ENCODE measurements at regions not wholly inside any gene's neighbourhood (a gene's known extent, or its start where the extent isn't known, plus 50 kb on each side); places are given as distances from the start of the nearest gene placed in this dataset.

DNA sequence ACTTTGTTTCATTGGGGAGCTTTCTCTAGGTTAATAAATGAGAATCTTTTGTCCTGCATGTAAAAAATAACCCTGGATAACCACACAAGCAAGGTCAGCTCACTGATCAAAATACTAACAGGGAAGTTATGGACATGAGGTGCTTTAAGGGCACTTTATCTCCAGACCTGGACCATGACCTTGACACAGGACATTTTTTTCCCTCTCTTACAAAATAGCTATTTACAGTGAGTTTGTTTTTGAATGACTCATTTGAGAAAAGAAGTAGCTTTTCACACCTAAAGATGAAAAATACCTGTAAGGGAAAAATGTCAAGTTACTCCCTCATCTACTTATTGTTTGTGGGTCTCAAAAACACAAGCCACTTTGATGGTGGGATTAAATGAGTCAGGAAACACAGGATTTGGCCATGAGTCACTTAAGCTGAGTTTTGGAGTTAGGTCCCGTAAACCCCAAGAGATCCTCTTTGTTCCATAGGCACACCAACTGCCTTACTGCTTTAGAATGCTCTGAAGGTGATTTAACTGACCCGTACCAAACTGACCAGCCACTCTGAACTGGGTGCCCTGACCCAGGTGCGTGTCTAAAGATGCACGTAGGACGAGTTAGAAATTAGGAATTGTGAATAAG, 479.3 kb upstream of the NXPH2 start:
- DNase-seq: no peak

GRCh38 chr2:139241286-139241685, 461.1 kb upstream of the NXPH2 start:
- DNase-seq: no peak

DNA sequence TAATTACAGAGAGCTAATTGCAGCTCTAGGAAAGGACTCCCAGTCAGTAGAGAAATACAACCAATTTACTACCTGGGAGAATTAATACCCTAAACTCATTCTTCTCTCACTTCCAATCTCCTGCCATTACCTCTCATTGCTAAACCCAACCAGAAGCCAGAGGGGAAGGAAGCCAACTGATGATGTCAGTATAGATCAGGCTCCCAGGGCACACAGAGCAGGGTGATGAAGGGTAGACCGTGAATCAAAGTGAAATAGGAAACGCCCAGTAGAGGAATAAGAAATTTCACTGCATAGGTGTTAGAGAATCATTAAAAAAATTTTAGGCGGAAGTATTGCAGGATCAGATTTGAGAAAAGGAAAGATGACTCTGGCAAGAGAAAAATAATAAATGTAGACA, 456.8 kb upstream of the NXPH2 start:
- DNase-seq: no peak

- no peak for DNase-seq
Observed at GRCh38 chr2:139230881-139231280, 450.7 kb upstream of the NXPH2 start.

- no peak for DNase-seq
Observed at GRCh38 chr2:139228276-139228675, 448.1 kb upstream of the NXPH2 start.

DNA sequence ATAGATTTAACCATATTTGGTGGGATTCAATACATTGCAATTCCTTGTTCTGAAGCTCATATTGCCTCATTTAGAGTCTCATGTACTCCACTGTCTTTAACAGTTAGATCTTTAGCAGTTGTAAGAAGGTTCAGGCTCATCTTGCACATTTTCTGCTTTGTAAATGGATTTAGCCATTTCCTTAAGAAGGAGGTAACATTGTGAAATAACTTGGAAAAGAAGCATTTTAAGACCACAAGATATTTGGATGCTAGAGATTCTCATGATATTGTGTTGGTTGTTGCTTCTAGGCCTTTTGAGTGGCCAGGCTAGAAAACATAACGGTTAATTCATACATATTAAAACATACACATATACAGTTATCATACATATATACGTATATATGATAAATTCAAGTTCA, 445.8 kb upstream of the NXPH2 start:
- DNase-seq: no peak

DNA sequence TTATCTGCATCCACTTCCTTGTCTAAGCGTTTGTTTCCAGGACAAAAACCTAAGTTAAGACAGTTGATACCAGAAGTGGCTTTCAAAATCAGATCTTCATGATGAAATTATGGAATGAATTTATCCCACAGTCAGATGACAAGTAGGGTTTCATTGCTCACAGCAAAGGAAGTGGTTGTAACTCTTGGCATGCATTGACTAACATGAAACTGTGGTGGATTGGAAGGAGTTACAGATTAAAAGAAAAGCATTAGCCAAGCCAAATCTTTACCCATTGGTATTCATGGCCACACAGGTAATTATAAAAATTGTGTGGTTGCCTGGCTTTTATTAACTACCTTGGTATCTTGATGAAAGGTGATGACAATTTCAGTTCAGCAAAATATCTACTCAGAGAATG, 438.0 kb upstream of the NXPH2 start:
- no peak for DNase-seq

- no peak for DNase-seq
Observed at GRCh38 chr2:139217641-139218040, 437.5 kb upstream of the NXPH2 start.

- DNase-seq: no peak
Observed at GRCh38 chr2:139216435-139216834, 436.2 kb upstream of the NXPH2 start.

- no peak for DNase-seq
Observed at GRCh38 chr2:139214801-139215200, 434.6 kb upstream of the NXPH2 start.

- no peak for DNase-seq
Observed at GRCh38 chr2:139209586-139209985, 429.4 kb upstream of the NXPH2 start.

- no peak for DNase-seq
Observed at GRCh38 chr2:139201516-139201915, 421.3 kb upstream of the NXPH2 start.

GRCh38 chr2:139196754-139197153, 416.6 kb upstream of the NXPH2 start:
- DNase-seq: no peak

DNA sequence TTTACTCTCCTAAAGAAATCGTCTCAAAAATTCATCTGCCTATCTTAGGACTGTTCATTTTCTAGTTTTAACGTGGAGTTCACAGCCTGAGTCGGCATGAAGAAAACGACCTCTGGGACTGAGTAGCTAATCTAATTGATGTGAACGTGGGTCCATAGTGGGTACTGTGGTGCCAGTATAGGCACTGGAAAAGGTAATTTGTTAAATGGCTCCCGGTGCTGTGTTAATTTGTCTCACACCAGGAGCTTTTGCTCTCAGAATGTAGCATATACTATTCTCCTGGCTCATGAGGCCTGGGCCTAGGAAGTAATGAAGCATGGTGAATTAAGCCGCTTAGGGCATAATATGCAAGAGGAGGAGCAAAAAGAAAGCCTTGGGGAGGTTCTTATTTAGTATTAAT, 414.4 kb upstream of the NXPH2 start:
- no peak for DNase-seq

- no peak for DNase-seq
Observed at GRCh38 chr2:139177041-139177440, 396.9 kb upstream of the NXPH2 start.

DNA sequence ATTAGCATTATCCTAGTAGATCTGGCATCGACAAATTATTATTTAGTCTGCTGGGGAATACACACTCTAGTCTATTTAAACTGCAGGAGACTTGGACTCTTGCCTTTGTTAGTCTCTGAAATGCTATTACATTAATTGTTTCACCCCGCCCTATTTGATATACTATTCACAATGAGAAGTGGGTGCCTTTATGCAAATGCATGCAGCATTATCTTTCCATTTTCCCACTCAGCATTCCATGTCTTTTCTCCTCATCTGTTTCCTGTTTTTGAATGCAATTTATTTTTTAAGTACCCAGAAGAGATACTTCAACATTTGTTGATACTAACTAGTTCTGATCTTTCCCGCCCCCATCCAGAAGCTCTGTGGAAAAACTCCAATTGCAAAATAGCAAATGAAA, 395.3 kb upstream of the NXPH2 start:
- no peak for DNase-seq

DNA sequence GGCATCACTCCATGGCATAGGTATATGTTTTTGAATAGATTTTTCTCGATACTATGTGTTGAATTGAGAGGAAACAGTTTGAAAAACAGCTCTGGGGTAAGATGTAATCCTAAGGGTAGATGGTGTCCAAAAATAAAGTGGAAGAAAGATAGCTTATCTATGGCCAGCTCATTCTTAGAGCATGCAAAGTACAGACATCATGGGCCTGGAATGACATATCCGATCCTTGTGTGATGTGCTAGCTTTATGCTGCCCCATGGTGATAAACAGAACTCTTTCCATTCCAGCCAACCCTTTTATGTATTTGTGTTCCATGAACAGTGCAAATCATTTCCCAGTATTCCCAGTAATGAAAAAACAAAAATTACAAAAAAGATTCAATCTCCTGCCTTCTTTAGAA, 390.2 kb upstream of the NXPH2 start:
- DNase-seq: no peak

GRCh38 chr2:139165601-139166000, 385.4 kb upstream of the NXPH2 start:
- DNase-seq: no peak

DNA sequence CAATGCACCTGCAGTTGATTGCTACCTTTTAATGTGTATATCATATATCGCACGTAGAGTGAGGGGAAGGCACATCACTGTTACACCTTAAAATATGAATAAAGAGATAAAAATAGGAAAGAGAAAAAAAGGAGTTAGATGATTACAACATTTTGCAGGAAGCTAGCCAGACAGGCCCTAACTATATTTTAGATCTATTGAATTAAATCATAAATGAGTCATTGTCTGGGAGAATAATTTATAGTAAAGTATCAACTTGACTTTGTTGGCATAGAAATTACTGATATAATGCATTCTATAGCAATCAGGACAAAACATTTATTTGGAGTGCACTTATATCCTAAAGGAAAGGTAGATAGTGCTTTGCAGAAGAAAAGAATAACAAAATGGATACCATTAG, 384.9 kb upstream of the NXPH2 start:
- no peak for DNase-seq

DNA sequence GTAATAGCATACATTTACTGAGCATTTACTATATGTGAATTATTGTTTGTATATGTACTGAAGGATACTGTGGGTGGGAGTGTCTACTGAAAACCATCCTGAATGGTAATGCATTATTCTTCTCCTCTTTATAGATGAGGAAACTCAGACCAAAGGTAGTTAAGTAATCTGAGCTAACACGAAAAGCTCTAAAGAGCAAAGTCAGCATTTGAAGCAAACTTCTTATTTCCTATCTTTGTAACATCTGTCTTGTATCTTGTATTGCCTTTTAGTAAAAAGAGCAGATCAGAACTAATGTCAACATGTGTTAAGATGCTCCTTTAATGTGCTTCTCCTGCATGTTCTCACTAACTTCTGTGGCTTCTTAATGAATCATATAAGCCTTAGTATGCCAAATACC, 382.8 kb upstream of the NXPH2 start:
- no peak for DNase-seq

DNA sequence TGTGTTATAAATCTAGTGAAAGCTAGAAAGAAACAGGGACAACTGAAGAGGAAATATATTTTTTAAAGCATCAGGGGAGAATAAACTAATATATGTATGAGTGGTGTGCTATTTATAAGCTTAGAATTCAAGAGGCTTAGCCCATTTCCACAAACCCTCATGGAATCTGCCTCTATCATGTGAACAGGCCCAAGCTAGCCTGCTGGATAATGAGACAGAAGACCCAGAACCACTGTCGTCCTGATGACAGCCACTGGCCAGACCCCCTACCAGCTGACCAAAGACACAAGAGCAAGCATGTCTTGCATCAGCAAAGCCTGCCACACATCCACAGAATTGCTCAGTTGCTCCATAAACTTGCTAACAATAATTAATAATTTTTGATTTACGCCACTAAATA, 382.3 kb upstream of the NXPH2 start:
- no peak for DNase-seq

GRCh38 chr2:139160836-139161235, 380.6 kb upstream of the NXPH2 start:
- DNase-seq: no peak

GRCh38 chr2:139159177-139159576, 379.0 kb upstream of the NXPH2 start:
- DNase-seq: no peak

- DNase-seq: no peak
Observed at GRCh38 chr2:139156730-139157129, 376.5 kb upstream of the NXPH2 start.

- no peak for DNase-seq
Observed at GRCh38 chr2:139155991-139156390, 375.8 kb upstream of the NXPH2 start.
